ENCODE measurements at regions not wholly inside any gene's neighbourhood (a gene's known extent, or its start where the extent isn't known, plus 50 kb on each side); places are given as distances from the start of the nearest gene placed in this dataset.

GRCh38 chr19:34844277-34844676, 71.3 kb upstream of the ZNF599 start:
- TF ChIP-seq CTCF (IDR thresholded peaks at IDR 0.05): no peak
- TF ChIP-seq EZH2 (IDR thresholded peaks at IDR 0.05): no peak
- no peak for TF ChIP-seq EZH2phosphoT487 (IDR thresholded peaks at IDR 0.05)

Measured in neural progenitor cell (in vitro differentiated cells).